ENCODE measurements at regions not wholly inside any gene's neighbourhood (a gene's known extent, or its start where the extent isn't known, plus 50 kb on each side); places are given as distances from the start of the nearest gene placed in this dataset.

DNA sequence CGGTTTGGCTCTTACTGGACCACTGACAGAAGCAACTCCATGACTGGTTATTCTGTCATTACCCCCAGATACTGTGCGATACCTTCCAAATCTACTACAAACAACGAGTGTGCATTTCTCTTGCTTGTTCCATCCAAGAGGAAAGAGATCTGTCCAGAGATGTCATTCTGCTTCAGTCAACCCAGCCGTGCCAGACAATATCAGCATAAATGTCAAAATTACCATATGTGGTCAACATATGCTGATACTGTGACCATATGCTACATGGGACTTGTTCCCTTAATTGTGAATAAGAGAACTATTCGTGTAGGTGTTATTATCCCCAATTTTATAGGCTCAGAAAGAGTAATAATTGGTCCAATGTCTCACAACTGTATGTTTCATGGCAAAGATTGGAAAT lies 143.2 kb upstream of the PRSS1 start:
- Histone ChIP-seq H2BK5ac (ENCODE audit: low read depth, low read length, poor library complexity, severe bottlenecking) (no peak overlapping the region), H3K4ac (ENCODE audit: low read depth, low read length) (no peak overlapping the region), H2BK120ac (ENCODE audit: low read depth, low read length) (no peak overlapping the region), H3K9me3 (ENCODE audit: control insufficient read depth, insufficient read depth, low read length) (no peaks in the 10 kb centered on the region), H3K36me3 (ENCODE audit: control insufficient read depth, insufficient read depth, low read length) (no peaks in the 10 kb centered on the region), H3K4me3 (ENCODE audit: insufficient read depth, low read depth, low read length) (no peak overlapping the region), H2BK15ac (ENCODE audit: low read depth, low read length) (no peak overlapping the region), H2AFZ (replicated peaks; ENCODE audit: low read length, poor library complexity) (no peak overlapping the region), H3K79me1 (ENCODE audit: low read depth in 1 of 2, low read length in 2 of 2) (no peaks in the 10 kb centered on the region), H3K27me3 (ENCODE audit: control insufficient read depth, insufficient read depth, low read length) (0 out of 2 replicates have a peak, but pooled peaks cover 3% of the 10 kb centered on the region), H2AK5ac (ENCODE audit: low read depth, low read length) (no peak overlapping the region), H2AK9ac (replicated peaks; ENCODE audit: low read depth, low read length, poor library complexity) (no peak overlapping the region), H3K4me2 (ENCODE audit: low read depth, low read length) (no peak overlapping the region), H4K8ac (ENCODE audit: low read depth in 2 of 2, low read length in 2 of 2) (no peak overlapping the region), H4K91ac (ENCODE audit: insufficient read depth, low read depth, low read length) (no peak overlapping the region), H4K20me1 (ENCODE audit: insufficient read depth, low read length) (no peaks in the 10 kb centered on the region), H3K9ac (ENCODE audit: low read depth, low read length) (no peak overlapping the region), H2BK20ac (ENCODE audit: low read depth, low read length) (no peak overlapping the region), H3K14ac (replicated peaks; ENCODE audit: low read depth, low read length) (no peak overlapping the region), H3K23ac (ENCODE audit: low read depth, low read length) (no peak overlapping the region), H3K56ac (ENCODE audit: extremely low read depth, insufficient read depth, low read length) (no peak overlapping the region), H4K5ac (ENCODE audit: low read depth, low read length) (no peak overlapping the region), H3K27ac (ENCODE audit: insufficient read depth, low read length) (no peak overlapping the region), H3K4me1 (ENCODE audit: control insufficient read depth, insufficient read depth, low read length) (no peaks in the 10 kb centered on the region), H3K18ac (ENCODE audit: low read depth, low read length) (no peak overlapping the region), H3K9me1 (ENCODE audit: insufficient read depth, low read length) (no peaks in the 10 kb centered on the region)
- dilution Hi-C loops (cut with HindIII; ENCODE audit: low sequenced_read_pairs, unreplicated experiment) = no loop called here
- POLR2A ChIA-PET (ENCODE audit: unreplicated experiment) = no interaction called here
- DNase-seq (no peak), ATAC-seq (ENCODE audit: low read depth) (no peak)
- no TSS peak for BruUV-seq (replicated peaks)
- in situ Hi-C loops (cut with MboI; ENCODE audit: low sequenced_read_pairs) = loop anchor here (10.0 kb wide), 1 partner anchor 179 kb away; no protein-coding TSS in a partner anchor
- TF ChIP-seq CEBPB (IDR thresholded peaks at IDR 0.05; ENCODE audit: low read depth, low read length) (no peak), RAD21 (IDR thresholded peaks at IDR 0.05; ENCODE audit: low read length) (no peak), RCOR1 (IDR thresholded peaks at IDR 0.05; ENCODE audit: insufficient replicate concordance, low read length) (no peak), MXI1 (IDR thresholded peaks at IDR 0.05; ENCODE audit: borderline replicate concordance, low read depth, low read length) (no peak), SMC3 (IDR thresholded peaks at IDR 0.05; ENCODE audit: low read depth, low read length) (no peak), POLR2A (IDR thresholded peaks at IDR 0.05; ENCODE audit: low read depth, low read length) (no peak), CHD1 (IDR thresholded peaks at IDR 0.05; ENCODE audit: low read depth, low read length) (no peak), MAFK (IDR thresholded peaks at IDR 0.05; ENCODE audit: low read depth, low read length) (no peak), NFE2L2 (IDR thresholded peaks at IDR 0.05; ENCODE audit: low read depth, low read length) (no peak), RFX5 (IDR thresholded peaks at IDR 0.05; ENCODE audit: low read depth, low read length) (no peak), FOS (IDR thresholded peaks at IDR 0.05; ENCODE audit: low read depth, low read length) (no peak)
- TF ChIP-seq, protein P1, sequence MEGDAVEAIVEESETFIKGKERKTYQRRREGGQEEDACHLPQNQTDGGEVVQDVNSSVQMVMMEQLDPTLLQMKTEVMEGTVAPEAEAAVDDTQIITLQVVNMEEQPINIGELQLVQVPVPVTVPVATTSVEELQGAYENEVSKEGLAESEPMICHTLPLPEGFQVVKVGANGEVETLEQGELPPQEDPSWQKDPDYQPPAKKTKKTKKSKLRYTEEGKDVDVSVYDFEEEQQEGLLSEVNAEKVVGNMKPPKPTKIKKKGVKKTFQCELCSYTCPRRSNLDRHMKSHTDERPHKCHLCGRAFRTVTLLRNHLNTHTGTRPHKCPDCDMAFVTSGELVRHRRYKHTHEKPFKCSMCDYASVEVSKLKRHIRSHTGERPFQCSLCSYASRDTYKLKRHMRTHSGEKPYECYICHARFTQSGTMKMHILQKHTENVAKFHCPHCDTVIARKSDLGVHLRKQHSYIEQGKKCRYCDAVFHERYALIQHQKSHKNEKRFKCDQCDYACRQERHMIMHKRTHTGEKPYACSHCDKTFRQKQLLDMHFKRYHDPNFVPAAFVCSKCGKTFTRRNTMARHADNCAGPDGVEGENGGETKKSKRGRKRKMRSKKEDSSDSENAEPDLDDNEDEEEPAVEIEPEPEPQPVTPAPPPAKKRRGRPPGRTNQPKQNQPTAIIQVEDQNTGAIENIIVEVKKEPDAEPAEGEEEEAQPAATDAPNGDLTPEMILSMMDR (conservative IDR thresholded peaks at IDR 0.05; ENCODE audit: low read depth, low read length) = no peak
- TF ChIP-seq, protein P2, sequence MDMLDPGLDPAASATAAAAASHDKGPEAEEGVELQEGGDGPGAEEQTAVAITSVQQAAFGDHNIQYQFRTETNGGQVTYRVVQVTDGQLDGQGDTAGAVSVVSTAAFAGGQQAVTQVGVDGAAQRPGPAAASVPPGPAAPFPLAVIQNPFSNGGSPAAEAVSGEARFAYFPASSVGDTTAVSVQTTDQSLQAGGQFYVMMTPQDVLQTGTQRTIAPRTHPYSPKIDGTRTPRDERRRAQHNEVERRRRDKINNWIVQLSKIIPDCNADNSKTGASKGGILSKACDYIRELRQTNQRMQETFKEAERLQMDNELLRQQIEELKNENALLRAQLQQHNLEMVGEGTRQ (IDR thresholded peaks at IDR 0.05; ENCODE audit: low read depth, low read length) = no peak
- 86% methylated on average over 2 of the region's 5 CpGs; no CpG with 5 or more reads in 1 of the 2 experiments for WGBS, 2 experiments (ENCODE audit: extremely low coverage in 2 of 2, insufficient read length in 1 of 2)
- intact Hi-C loops (cut with micrococcal nuclease) = loop anchor here (10.0 kb wide), 1 partner anchor 399 kb away; no protein-coding TSS in a partner anchor
- CTCF ChIA-PET = interaction anchor here (1.3 kb wide), 1 partner anchor 19 kb away, joined by 5 read pairs; no protein-coding TSS in a partner anchor
